Vagina (tissue), 2 donors: ENCODE measurements at regions not wholly inside any gene's neighbourhood (a gene's known extent, or its start where the extent isn't known, plus 50 kb on each side); places are given as distances from the start of the nearest gene placed in this dataset.
A peak's percentile ranks its signal among the peaks of the same experiment; 100 is the strongest.

Experiments used
- DNase-seq, 2 donors: peaks; one replicate each; pipeline ENCODE4 v3.0.0-alpha.2; 2017; ENCODE audit errors: extremely low spot score in 2 of 2
- H3K27ac ChIP-seq: fragments of 200-600 bp; sonication (generic); one replicate; pipeline ENCODE4 v1.5.1; 2019
- H3K27me3 ChIP-seq: fragments of 200-600 bp; sonication (generic); one replicate; pipeline ENCODE4 v1.5.1; 2019
- H3K36me3 ChIP-seq, 2 donors: fragments of 200-600 bp; sonication (generic); one replicate each; pipeline ENCODE4 v1.5.1; 2017 to 2019
- H3K4me1 ChIP-seq: fragments of 200-600 bp; sonication (generic); one replicate; pipeline ENCODE4 v1.5.1; 2019
- H3K4me3 ChIP-seq, 2 donors: fragments of 200-600 bp; sonication (generic); 1 replicate in 1 of 2; 2 replicates in 1 of 2; pipeline ENCODE4 v1.5.1; 2016 to 2019
- H3K9me3 ChIP-seq: fragments of 200-600 bp; sonication (generic); one replicate; pipeline ENCODE4 v1.5.1; 2019
- CTCF ChIP-seq, 3 experiments: fragments of 450-650 bp in 2 of 3; fragments of 200-600 bp in 1 of 3; sonication (generic) in 1 of 3; IDR thresholded peaks; one replicate each; pipeline ENCODE4 v1.5.1; 2017 to 2019; ENCODE audit warnings: antibody characterized with exemption in 3 of 3, mild to moderate bottlenecking in 2 of 3, moderate library complexity in 2 of 3
- POLR2A ChIP-seq, 2 donors: fragments of 450-650 bp; IDR thresholded peaks; one replicate each; pipeline ENCODE4 v1.6.1; 2017; ENCODE audit warnings: antibody characterized with exemption in 2 of 2, mild to moderate bottlenecking in 2 of 2, moderate library complexity in 2 of 2
- POLR2AphosphoS5 ChIP-seq, 2 donors: sonication (generic); formaldehyde crosslinking; IDR thresholded peaks; one replicate each; pipeline ENCODE4 v1.9.0; 2017; ENCODE audit warnings: antibody characterized with exemption in 2 of 2, mild to moderate bottlenecking in 2 of 2, low read depth in 1 of 2; ENCODE audit not compliant: insufficient read depth in 1 of 2
- intact Hi-C: fragments of 100-400 bp; cut with DNase I; formaldehyde crosslinking; loops from one replicate; pipeline ENCODE4 v1.15.1; 2023

GRCh38 chr1:4550941-4551340 is 103.5 kb upstream of the AJAP1 start:
- Histone ChIP-seq H3K4me1 (no peaks in the 10 kb centered on the region), H3K9me3 (no peaks in the 10 kb centered on the region), H3K27ac (no peak overlapping the region), H3K4me3 (no peak overlapping the region), H3K27me3 (no peaks in the 10 kb centered on the region), H3K36me3 (no peaks in the 10 kb centered on the region)
- TF ChIP-seq POLR2A (IDR thresholded peaks at IDR 0.05) (no peak), CTCF (IDR thresholded peaks at IDR 0.05) (no peak), POLR2AphosphoS5 (IDR thresholded peaks at IDR 0.05; ENCODE audit: insufficient read depth in 1 of 2, low read depth in 1 of 2) (no peak)
- no peak for DNase-seq
- intact Hi-C loops, result no loop called here

GRCh38 chr1:4551706-4552105 is 102.7 kb upstream of the AJAP1 start:
- peak in 1 of 2 donors; percentile 29 for DNase-seq
- Histone ChIP-seq H3K27me3 (no peaks in the 10 kb centered on the region), H3K27ac (no peak overlapping the region), H3K36me3 (no peaks in the 10 kb centered on the region), H3K9me3 (no peaks in the 10 kb centered on the region), H3K4me1 (no peaks in the 10 kb centered on the region), H3K4me3 (no peak overlapping the region)
- TF ChIP-seq CTCF (IDR thresholded peaks at IDR 0.05) (no peak), POLR2AphosphoS5 (IDR thresholded peaks at IDR 0.05; ENCODE audit: insufficient read depth in 1 of 2, low read depth in 1 of 2) (no peak), POLR2A (IDR thresholded peaks at IDR 0.05) (no peak)
- intact Hi-C loops, result no loop called here

- no peak overlapping the region for H3K27ac ChIP-seq
- H3K4me1 ChIP-seq, result no peaks in the 10 kb centered on the region
- intact Hi-C loops, result no loop called here
- no peaks in the 10 kb centered on the region for H3K9me3 ChIP-seq
- no peaks in the 10 kb centered on the region for H3K36me3 ChIP-seq
- no peaks in the 10 kb centered on the region for H3K27me3 ChIP-seq
- H3K4me3 ChIP-seq, result no peak overlapping the region
- TF ChIP-seq POLR2AphosphoS5 (IDR thresholded peaks at IDR 0.05; ENCODE audit: insufficient read depth in 1 of 2, low read depth in 1 of 2) (no peak), POLR2A (IDR thresholded peaks at IDR 0.05) (no peak), CTCF (IDR thresholded peaks at IDR 0.05) (no peak)
- peak; percentile 42 to 64 for DNase-seq
Measured at GRCh38 chr1:4553761-4554160, 100.6 kb upstream of the AJAP1 start.

- intact Hi-C loops, result no loop called here
- peak; percentile 49 to 70 for DNase-seq
Measured at GRCh38 chr1:4554271-4554865, 100.0 kb upstream of the AJAP1 start.

More at GRCh38 chr1:4554271-4554865, 100.0 kb upstream of the AJAP1 start:
- Histone ChIP-seq H3K36me3 (no peaks in the 10 kb centered on the region), H3K27ac (no peak overlapping the region), H3K4me3 (no peak overlapping the region), H3K4me1 (no peaks in the 10 kb centered on the region), H3K27me3 (no peaks in the 10 kb centered on the region), H3K9me3 (no peaks in the 10 kb centered on the region)
- TF ChIP-seq POLR2A (IDR thresholded peaks at IDR 0.05), result no peak
- no peak for TF ChIP-seq POLR2AphosphoS5 (IDR thresholded peaks at IDR 0.05; ENCODE audit: insufficient read depth in 1 of 2, low read depth in 1 of 2)
- TF ChIP-seq CTCF (IDR thresholded peaks at IDR 0.05), result no peak
